ENCODE measurements at regions not wholly inside any gene's neighbourhood (a gene's known extent, or its start where the extent isn't known, plus 50 kb on each side); places are given as distances from the start of the nearest gene placed in this dataset.

DNA sequence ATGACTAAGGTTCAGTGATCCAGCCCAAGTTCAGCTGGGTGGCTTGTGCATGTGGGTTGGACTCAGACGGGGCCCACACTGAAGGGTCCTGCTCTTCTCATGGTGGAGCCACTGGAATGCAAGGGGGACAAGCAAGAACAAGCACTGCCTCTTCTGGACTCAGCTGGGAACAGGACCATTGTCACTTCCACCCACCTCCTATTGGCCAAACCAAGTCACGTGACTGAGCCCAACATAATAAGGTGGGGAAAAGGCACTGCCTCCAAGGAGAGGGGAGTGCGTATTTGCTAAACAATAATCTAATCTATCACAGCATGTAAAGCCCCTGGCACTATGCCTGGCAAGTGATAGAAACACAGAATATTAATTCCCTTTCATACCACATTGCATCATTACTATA is 87.1 kb downstream of the CHST1 start:
- Mint-ChIP-seq H3K27me3 (ENCODE audit: unreplicated experiment) (peaks cover 95% of the 10 kb centered on the region), H3K4me1 (ENCODE audit: low read depth, unreplicated experiment) (no peaks in the 10 kb centered on the region), H3K36me3 (ENCODE audit: insufficient read depth, unreplicated experiment) (no peaks in the 10 kb centered on the region), H3K4me3 (ENCODE audit: low read depth, unreplicated experiment) (no peak overlapping the region), H3K9me3 (ENCODE audit: low read depth, unreplicated experiment) (no peaks in the 10 kb centered on the region), H3K27ac (ENCODE audit: unreplicated experiment) (no peak overlapping the region)
- TF ChIP-seq, protein P1, sequence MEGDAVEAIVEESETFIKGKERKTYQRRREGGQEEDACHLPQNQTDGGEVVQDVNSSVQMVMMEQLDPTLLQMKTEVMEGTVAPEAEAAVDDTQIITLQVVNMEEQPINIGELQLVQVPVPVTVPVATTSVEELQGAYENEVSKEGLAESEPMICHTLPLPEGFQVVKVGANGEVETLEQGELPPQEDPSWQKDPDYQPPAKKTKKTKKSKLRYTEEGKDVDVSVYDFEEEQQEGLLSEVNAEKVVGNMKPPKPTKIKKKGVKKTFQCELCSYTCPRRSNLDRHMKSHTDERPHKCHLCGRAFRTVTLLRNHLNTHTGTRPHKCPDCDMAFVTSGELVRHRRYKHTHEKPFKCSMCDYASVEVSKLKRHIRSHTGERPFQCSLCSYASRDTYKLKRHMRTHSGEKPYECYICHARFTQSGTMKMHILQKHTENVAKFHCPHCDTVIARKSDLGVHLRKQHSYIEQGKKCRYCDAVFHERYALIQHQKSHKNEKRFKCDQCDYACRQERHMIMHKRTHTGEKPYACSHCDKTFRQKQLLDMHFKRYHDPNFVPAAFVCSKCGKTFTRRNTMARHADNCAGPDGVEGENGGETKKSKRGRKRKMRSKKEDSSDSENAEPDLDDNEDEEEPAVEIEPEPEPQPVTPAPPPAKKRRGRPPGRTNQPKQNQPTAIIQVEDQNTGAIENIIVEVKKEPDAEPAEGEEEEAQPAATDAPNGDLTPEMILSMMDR (IDR thresholded peaks at IDR 0.05; ENCODE audit: unreplicated experiment): no peak
- DNase-seq: no peak
- BruUV-seq (replicated peaks): no TSS peak
- intact Hi-C loops (cut with micrococcal nuclease; ENCODE audit: unreplicated experiment): no loop called here
- CTCF ChIA-PET: no interaction called here

DNA sequence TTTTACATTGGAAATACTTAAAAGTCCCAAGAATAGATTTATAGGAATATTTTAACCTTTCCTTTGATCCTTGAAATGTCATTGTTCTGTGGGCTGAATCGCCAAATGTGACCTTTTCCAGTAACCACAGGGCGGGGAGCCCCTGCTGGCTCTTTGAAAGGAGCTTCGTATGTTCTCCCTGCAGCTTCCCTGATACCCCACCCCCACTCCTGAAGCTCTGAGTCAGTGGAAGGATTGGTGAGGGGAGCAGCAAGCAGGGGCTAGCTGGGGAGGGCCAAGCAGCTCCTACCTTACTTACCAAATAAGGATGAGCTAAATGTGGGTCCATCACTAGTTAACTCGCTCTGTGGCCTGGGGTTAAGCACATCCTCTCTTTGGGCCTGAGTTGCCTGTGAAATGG is 87.7 kb downstream of the CHST1 start:
- DNase-seq: no peak
- intact Hi-C loops (cut with micrococcal nuclease; ENCODE audit: unreplicated experiment): no loop called here
- Mint-ChIP-seq H3K9me3 (ENCODE audit: low read depth, unreplicated experiment) (no peaks in the 10 kb centered on the region), H3K36me3 (ENCODE audit: insufficient read depth, unreplicated experiment) (no peaks in the 10 kb centered on the region), H3K27ac (ENCODE audit: unreplicated experiment) (no peak overlapping the region), H3K4me1 (ENCODE audit: low read depth, unreplicated experiment) (no peaks in the 10 kb centered on the region), H3K27me3 (ENCODE audit: unreplicated experiment) (peaks cover 95% of the 10 kb centered on the region), H3K4me3 (ENCODE audit: low read depth, unreplicated experiment) (no peak overlapping the region)
- TF ChIP-seq, protein P1 (IDR thresholded peaks at IDR 0.05; ENCODE audit: unreplicated experiment): no peak
- CTCF ChIA-PET: no interaction called here
- no TSS peak for BruUV-seq (replicated peaks)

DNA sequence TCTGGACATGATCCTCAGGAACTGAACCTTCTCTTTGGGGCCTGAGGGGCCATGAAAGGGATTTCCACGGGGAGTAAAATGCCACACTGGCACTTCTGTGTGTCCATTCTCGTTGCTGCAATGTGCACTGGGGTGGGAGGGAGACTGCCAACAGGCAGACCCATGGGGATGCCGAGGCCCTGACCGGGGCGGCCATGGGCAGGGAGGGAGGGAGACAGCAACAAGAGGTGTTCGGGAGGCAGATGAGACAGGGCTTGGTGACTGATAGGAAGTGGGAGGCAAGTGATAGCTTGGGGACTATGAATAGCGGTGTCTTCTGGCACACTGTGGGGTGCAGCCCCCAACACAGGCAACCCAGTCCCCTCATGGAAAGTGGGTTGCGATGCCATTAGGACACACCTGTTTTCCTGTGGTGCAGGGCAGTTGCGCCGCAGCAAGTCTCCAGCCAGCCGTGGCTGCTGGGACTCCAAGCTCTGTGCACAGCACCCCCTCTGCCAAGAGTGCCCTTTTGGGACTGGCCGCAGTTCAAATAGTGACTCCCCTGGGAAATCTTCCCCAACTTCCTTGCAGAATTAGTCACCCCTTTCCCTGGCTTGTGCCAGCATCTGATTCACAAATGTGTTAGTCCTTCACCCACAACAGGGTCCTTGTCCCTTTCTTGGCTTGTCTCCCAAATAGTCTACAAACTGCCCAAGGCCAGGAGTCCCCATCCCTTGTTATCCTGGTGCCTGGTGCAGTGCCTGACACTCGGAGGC is 88.8 kb downstream of the CHST1 start:
- intact Hi-C loops (cut with micrococcal nuclease; ENCODE audit: unreplicated experiment): no loop called here
- peaks cover 95% of the 10 kb centered on the region for H3K27me3 Mint-ChIP-seq (ENCODE audit: unreplicated experiment)
- no peaks in the 10 kb centered on the region for H3K4me1 Mint-ChIP-seq (ENCODE audit: low read depth, unreplicated experiment)
- no peak overlapping the region for H3K27ac Mint-ChIP-seq (ENCODE audit: unreplicated experiment)
- H3K9me3 Mint-ChIP-seq (ENCODE audit: low read depth, unreplicated experiment): no peaks in the 10 kb centered on the region
- TF ChIP-seq, protein P1 (IDR thresholded peaks at IDR 0.05; ENCODE audit: unreplicated experiment): no peak
- no TSS peak for BruUV-seq (replicated peaks)
- CTCF ChIA-PET: no interaction called here
- H3K36me3 Mint-ChIP-seq (ENCODE audit: insufficient read depth, unreplicated experiment): peaks cover 4% of the 10 kb centered on the region
- no peak overlapping the region for H3K4me3 Mint-ChIP-seq (ENCODE audit: low read depth, unreplicated experiment)
- no peak for DNase-seq

DNA sequence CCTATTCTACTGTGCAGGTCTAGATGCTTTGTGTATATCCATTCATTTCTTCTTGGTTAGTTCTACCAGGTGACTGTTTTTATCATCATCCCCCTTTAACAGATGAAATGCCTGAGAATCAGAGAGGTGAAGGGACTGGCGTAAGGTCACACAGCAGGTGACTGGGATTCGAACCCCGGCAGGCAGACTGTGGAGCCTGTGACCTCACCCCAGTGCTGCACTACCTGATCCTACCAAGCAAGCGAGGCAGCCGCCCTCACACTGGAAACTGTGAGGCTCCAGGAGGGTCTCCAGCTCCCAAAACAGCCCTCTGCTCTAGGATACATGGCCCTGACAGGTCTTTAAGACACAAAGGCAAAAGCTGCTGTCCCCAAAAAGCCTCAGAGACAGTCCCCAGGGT is 91.7 kb downstream of the CHST1 start:
- Mint-ChIP-seq H3K36me3 (ENCODE audit: insufficient read depth, unreplicated experiment) (peaks cover 4% of the 10 kb centered on the region), H3K27ac (ENCODE audit: unreplicated experiment) (no peak overlapping the region), H3K9me3 (ENCODE audit: low read depth, unreplicated experiment) (no peaks in the 10 kb centered on the region), H3K4me1 (ENCODE audit: low read depth, unreplicated experiment) (no peaks in the 10 kb centered on the region), H3K27me3 (ENCODE audit: unreplicated experiment) (peaks cover 95% of the 10 kb centered on the region), H3K4me3 (ENCODE audit: low read depth, unreplicated experiment) (no peak overlapping the region)
- CTCF ChIA-PET: no interaction called here
- BruUV-seq (replicated peaks): no TSS peak
- intact Hi-C loops (cut with micrococcal nuclease; ENCODE audit: unreplicated experiment): no loop called here
- DNase-seq: no peak
- TF ChIP-seq, protein P1 (IDR thresholded peaks at IDR 0.05; ENCODE audit: unreplicated experiment): no peak

Measured in Calu3 (cell line).